T-helper 2 cell treated with Interferon-gamma antibody and Interleukin-4, amounts not matched to agents 5 μg/mL and 100 μg/mL, for 36 hours (primary cell): ENCODE measurements at regions not wholly inside any gene's neighbourhood (a gene's known extent, or its start where the extent isn't known, plus 50 kb on each side); places are given as distances from the start of the nearest gene placed in this dataset.
A peak's percentile ranks its signal among the peaks of the same experiment; 100 is the strongest.

Source experiments
- DNase-seq: peaks from one replicate; pipeline ENCODE4 v3.0.0; 2021; ENCODE audit warnings: low spot score
- H3K27ac Mint-ChIP-seq: one replicate; pipeline ENCODE4 v1.8.0; 2021; ENCODE audit warnings: mild to moderate bottlenecking, mixed read lengths
- H3K27me3 Mint-ChIP-seq: one replicate; pipeline ENCODE4 v1.8.0; 2021; ENCODE audit warnings: low read depth, mixed read lengths
- H3K36me3 Mint-ChIP-seq: one replicate; pipeline ENCODE4 v1.8.0; 2021; ENCODE audit warnings: low read depth, mixed read lengths
- H3K4me1 Mint-ChIP-seq: one replicate; pipeline ENCODE4 v1.8.0; 2021; ENCODE audit warnings: low read depth, mixed read lengths
- H3K4me3 Mint-ChIP-seq: one replicate; pipeline ENCODE4 v1.8.0; 2022; ENCODE audit warnings: mild to moderate bottlenecking, moderate library complexity, mixed read lengths
- H3K9me3 Mint-ChIP-seq: one replicate; pipeline ENCODE4 v1.8.0; 2021; ENCODE audit warnings: mixed read lengths

DNA sequence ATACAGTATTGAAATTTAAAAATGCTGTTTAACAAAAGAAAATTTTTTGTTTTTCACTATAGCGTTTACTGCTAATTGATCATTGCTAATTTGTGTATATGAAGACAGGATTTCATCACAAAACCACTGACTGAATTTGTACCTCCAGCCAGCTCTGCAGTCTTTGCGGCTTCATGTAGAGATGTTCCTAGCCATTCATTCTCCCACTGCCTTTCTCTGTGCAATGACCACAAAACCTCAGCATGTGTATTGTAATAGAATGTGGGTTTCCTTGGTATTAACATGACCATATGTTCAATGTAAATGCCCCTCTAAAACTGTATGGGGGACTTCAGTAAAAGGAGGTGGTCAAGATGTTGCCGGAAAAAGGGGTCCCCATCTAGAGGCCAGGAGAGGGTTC lies 81.1 kb upstream of the STEAP1B start:
- Mint-ChIP-seq H3K27ac (no peak overlapping the region), H3K27me3 (peaks cover 66% of the 10 kb centered on the region), H3K4me3 (no peak overlapping the region), H3K4me1 (peaks cover 6% of the 10 kb centered on the region), H3K9me3 (no peaks in the 10 kb centered on the region), H3K36me3 (no peaks in the 10 kb centered on the region)
- no peak for DNase-seq

DNA sequence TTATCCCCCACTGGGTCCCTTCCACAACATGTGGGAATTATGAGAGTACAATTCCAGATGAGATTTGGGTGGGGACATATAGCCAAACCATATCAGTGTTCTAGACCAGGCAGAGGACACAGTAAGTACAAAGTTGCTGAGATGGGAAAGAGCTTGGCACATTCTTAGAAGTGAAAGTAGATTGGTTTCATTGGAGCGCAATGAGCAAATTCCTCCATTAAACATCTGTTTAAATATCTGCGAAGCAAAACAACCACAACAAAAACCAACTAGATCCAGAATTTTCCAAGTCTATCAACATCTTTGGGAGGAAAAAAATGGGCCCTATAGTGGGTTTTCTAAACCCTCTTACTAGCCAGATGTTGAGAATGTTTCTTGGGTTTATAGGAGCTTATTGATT lies 80.0 kb upstream of the STEAP1B start:
- DNase-seq = no peak
- H3K4me1 Mint-ChIP-seq = peaks cover 6% of the 10 kb centered on the region
- no peaks in the 10 kb centered on the region for H3K36me3 Mint-ChIP-seq
- H3K27me3 Mint-ChIP-seq = peaks cover 70% of the 10 kb centered on the region
- H3K4me3 Mint-ChIP-seq = no peak overlapping the region
- no peaks in the 10 kb centered on the region for H3K9me3 Mint-ChIP-seq
- no peak overlapping the region for H3K27ac Mint-ChIP-seq

DNA sequence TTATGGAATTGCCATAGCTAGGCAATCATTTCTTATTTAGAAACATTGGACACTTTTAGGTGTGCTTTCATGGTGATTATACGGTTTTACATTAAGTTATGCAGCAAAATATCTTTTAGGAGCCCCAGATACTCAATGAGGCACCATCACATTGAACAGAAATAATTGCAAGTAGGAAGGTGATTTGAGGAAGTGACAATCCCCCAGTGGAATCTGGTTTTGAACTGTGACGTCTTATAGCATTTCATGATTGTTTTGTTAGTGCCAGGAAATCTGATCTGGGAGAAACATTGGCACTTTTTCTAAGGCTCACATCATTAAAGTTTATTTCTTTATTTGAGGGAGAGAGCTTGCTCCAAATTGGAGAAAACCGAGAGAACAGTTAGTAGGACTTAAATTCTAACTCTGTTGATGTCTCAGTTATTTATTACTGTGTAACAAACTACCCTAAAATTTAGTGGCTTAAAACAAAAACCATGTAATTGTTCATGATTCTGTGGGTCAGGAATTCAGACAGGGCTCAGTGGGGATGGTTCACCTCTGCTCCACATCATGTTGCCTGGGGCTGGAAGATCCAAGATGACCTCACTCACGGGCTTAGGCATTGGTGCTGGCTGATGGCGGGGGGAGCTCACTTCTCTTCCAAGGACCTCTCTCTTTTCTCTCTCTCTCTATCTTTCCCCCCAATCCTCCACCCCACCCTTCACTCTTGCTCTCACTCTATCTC lies 78.2 kb upstream of the STEAP1B start:
- DNase-seq = no peak
- Mint-ChIP-seq H3K4me3 (no peak overlapping the region), H3K9me3 (no peaks in the 10 kb centered on the region), H3K27me3 (peaks cover 62% of the 10 kb centered on the region), H3K4me1 (peaks cover 4% of the 10 kb centered on the region), H3K27ac (no peak overlapping the region), H3K36me3 (no peaks in the 10 kb centered on the region)

DNA sequence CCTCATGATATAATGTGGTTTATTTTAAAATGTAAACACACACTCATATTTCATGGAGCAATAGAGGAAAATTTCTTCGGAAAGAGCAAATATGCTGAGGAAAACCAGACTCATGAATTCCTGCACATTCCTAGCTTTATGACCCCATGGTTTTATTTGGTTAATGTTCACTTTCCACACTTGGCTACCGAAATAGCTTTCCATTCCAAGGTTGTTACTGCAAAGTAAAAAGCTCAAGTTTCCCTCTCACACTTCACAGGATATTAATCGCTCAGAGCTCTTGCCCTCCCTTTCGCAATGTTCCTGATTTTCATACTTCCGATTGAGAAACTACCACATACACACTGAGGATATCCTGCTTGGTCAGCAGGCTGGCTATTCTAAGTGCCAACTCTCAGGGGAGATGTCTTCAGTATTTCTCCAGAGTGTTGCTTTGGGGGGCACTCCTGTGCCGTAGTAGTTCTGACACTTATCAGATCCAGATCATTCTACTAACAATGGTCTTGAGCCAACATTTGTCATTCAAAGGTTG lies 77.5 kb upstream of the STEAP1B start:
- Mint-ChIP-seq H3K36me3 (no peaks in the 10 kb centered on the region), H3K4me1 (peaks cover 4% of the 10 kb centered on the region), H3K27me3 (peaks cover 62% of the 10 kb centered on the region), H3K9me3 (no peaks in the 10 kb centered on the region), H3K27ac (no peak overlapping the region), H3K4me3 (no peak overlapping the region)
- DNase-seq = no peak

DNA sequence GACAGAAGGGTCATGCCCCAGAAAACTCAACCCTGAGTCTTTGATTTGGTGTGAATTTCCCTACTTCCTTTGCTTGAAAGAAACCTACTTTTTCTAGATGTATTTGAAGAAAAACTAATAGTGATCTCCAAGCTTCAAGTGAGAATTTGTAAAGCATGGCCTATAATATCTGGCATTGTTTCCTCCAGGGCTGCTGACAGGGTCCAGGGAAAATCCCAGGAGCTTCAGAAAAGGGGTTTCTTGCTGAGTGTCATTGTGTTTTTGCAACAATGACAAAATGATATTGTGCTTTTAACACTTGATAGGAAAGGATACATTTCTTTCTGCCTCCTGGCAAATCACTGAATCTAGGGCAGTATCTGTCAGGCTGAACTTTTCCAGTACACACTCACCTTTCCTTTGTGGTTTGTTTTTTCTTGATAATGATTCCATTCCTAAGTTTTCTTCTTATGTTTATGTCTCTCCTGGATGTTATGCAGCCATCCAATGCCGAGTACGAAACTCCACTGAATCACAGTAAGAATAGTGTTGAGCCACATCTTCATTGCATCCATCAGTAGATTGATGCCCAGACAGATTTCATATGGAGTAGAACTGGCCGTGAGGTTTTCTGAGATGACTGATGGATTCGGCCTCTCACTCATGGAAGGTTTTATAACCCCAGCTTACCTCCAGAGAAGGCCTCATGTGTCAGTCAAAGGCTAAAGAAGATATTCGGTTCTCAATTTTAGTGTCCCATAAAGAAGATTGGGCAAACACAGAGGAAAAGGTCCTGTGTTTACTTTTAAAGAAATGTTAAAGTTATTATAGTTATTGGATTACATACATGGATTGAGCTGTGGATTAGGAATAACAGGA lies 76.9 kb upstream of the STEAP1B start:
- H3K27me3 Mint-ChIP-seq = peaks cover 60% of the 10 kb centered on the region
- H3K4me1 Mint-ChIP-seq = peaks cover 4% of the 10 kb centered on the region
- H3K36me3 Mint-ChIP-seq = no peaks in the 10 kb centered on the region
- no peaks in the 10 kb centered on the region for H3K9me3 Mint-ChIP-seq
- DNase-seq = no peak
- H3K27ac Mint-ChIP-seq = no peak overlapping the region
- no peak overlapping the region for H3K4me3 Mint-ChIP-seq

DNA sequence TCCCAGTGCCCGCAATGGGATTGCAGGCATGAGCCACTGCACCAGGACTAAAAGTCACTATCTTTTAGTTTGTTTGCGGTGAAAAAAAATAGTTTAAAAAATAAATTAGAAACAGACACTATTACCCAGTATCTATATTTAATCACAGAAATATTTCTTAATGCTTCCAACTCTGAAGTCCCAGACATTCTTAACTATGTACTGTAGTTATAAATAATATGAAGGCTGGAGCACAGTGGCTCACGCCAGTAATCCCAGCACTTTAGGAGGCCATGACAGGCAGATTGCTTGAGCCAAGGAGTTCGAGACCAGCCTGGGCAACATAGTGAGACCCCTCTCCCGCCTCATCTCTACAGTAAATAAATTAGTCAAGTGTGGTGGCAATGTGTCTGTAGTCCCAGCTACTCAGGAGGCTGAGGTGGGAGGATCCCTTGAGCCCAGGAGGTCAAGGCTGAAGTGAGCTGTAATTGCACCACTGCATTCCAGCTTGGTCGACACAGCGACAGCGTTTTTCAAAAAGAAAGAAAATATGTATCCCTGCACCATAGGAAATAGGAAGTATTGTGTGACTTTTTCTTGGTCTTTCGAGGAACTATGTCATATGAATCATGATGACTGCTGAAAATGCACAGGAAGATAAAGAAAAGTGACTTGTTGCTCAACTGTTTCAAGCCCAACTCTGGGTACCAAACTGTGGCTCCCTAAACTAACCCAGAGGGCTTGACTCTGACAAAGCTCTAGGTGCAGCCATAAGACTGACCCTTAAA lies 74.9 kb upstream of the STEAP1B start:
- no peak overlapping the region for H3K27ac Mint-ChIP-seq
- DNase-seq = no peak
- peaks cover 65% of the 10 kb centered on the region for H3K27me3 Mint-ChIP-seq
- H3K9me3 Mint-ChIP-seq = no peaks in the 10 kb centered on the region
- H3K4me1 Mint-ChIP-seq = peaks cover 1% of the 10 kb centered on the region
- no peaks in the 10 kb centered on the region for H3K36me3 Mint-ChIP-seq
- no peak overlapping the region for H3K4me3 Mint-ChIP-seq

DNA sequence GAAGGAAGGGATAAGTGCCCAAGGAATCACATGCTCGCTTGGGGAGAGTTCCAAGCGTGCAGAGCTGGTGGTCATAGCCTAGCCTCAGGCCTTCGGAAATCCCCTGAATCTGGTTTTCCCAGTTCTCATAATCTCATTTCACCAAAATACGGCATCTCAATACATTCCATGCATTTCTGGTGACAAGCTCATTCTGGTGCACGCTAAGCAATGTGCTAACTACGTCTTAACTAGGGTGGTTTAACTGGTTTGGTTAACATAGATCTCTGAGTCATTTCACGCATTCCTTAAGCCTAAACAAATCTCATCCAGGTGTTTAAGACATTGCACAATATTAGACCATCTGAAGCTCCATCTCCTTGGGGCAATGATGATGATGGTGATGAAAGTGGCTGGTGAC lies 72.9 kb upstream of the STEAP1B start:
- Mint-ChIP-seq H3K27ac (no peak overlapping the region), H3K36me3 (no peaks in the 10 kb centered on the region), H3K4me1 (peaks cover 13% of the 10 kb centered on the region), H3K9me3 (no peaks in the 10 kb centered on the region), H3K4me3 (no peak overlapping the region), H3K27me3 (peaks cover 67% of the 10 kb centered on the region)
- DNase-seq = no peak

DNA sequence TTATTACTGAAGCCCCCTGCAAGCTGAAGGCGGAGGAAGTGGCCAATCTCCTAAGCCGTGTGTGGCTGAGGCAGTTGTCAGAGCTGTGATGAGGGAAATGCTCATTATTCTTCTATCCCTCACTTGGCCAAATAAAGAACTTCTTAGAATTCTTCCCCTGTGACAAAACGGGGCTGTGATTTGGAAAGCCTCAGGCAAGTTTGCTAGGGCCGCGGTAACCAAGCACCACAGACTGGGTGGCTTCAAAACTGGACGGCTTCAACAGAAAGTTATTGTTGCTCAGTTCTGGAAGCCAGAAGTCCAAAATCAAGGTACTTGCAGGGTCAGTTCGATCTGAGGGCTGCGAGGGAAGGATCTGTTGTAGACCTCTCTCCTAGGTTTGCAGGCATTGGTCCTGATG lies 72.3 kb upstream of the STEAP1B start:
- Mint-ChIP-seq H3K27me3 (peaks cover 68% of the 10 kb centered on the region), H3K4me3 (no peak overlapping the region), H3K9me3 (no peaks in the 10 kb centered on the region), H3K27ac (no peak overlapping the region), H3K36me3 (no peaks in the 10 kb centered on the region), H3K4me1 (peaks cover 15% of the 10 kb centered on the region)
- DNase-seq = no peak

DNA sequence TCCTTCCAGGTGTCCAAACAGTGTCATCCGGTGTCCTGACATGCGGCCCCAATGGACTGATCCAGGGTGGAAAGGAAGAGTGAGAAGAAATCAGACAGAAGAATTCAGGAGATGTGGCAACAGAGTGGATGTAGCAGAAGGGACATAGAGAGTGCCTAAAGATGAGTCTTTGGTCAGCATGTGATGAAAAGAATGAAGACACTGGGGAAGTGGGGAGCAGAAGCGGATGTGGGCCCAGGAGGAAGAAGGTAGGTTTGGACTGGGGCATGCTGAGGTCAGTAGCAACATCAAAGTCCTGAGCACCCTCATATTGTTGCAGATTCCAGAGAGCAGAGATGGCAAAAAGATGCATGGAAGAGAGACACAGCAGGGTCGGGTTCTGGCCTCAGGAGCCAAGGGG lies 71.8 kb upstream of the STEAP1B start:
- no peaks in the 10 kb centered on the region for H3K9me3 Mint-ChIP-seq
- H3K27me3 Mint-ChIP-seq = peaks cover 68% of the 10 kb centered on the region
- H3K4me3 Mint-ChIP-seq = no peak overlapping the region
- H3K4me1 Mint-ChIP-seq = peaks cover 15% of the 10 kb centered on the region
- H3K27ac Mint-ChIP-seq = no peak overlapping the region
- no peaks in the 10 kb centered on the region for H3K36me3 Mint-ChIP-seq
- no peak for DNase-seq

DNA sequence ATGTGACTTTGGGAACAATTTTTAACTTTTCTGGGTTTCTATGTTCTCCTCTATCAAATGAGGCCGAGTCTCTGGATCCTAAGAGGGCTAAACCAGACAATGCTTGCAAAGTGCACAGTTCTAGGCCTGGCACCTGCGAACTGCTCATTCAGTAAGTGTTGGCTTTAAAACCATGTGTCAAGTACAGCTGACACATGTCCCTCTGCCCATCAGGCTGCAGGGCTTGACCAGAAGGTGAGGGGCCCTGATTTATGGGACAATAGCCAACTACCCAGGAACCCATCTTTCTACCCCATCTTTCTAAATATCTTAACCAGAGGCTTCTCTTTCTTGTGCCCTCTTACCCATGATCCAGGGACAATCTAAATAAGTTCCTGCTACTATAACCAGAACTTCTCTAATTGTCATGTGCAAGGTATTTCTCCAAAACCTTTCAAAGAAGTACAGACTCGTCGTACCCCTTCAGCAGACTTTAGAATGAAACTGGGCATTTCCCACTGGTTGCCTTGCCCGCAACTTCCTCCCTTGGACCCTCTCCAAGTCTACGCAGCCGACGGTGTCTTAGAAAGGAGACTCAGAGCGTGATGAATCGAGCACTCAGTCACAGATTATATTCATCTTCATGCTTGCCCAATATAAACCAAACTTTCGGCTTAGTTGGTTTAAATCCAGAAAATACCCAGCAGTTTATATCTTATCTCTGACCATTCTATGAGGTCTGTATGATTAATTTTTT lies 69.8 kb upstream of the STEAP1B start:
- Mint-ChIP-seq H3K4me1 (peaks cover 31% of the 10 kb centered on the region), H3K27me3 (peaks cover 71% of the 10 kb centered on the region), H3K4me3 (no peak overlapping the region), H3K36me3 (no peaks in the 10 kb centered on the region), H3K9me3 (no peaks in the 10 kb centered on the region), H3K27ac (no peak overlapping the region)
- DNase-seq = no peak

DNA sequence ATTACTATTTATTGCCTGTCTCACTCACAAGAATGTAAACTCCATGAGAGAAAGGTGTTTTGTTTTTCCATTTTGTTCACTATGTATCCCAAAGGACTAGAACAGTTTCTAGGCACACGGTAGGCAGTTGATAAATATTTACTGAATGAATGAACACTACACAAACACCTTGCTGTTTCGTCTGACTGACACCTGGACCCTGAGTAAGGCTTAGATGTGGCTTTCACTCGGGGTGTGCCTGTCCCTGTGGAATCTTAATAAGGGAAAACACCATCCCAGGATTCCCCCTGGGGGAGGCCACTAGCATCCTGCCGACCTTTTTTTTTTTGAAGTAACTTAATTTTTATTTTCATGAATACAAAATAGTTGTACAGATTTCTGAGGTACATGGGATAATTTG lies 66.6 kb upstream of the STEAP1B start:
- Mint-ChIP-seq H3K27me3 (peaks cover 65% of the 10 kb centered on the region), H3K36me3 (no peaks in the 10 kb centered on the region), H3K4me3 (no peak overlapping the region), H3K4me1 (peaks cover 59% of the 10 kb centered on the region), H3K9me3 (no peaks in the 10 kb centered on the region), H3K27ac (no peak overlapping the region)
- no peak for DNase-seq

DNA sequence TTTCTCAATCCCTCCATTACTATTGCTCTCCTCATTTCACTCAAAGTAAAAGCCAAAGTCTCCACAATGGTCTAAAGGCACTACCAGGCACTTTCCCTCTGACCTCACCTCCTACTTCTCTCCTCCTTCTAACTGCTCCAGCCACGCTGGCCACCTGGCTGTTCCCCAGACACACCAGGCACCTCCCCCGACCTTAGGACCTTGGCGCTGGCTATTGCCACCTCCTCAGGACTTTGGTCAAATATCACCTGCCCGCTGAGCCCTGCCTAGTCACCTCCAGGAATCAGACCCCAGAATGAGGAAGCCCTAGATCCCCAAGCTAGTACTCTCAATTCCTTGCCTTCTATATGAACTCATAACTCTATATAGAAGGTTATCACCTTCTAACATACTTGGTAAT lies 66.2 kb upstream of the STEAP1B start:
- Mint-ChIP-seq H3K4me1 (peaks cover 61% of the 10 kb centered on the region), H3K27me3 (peaks cover 66% of the 10 kb centered on the region), H3K36me3 (no peaks in the 10 kb centered on the region), H3K9me3 (no peaks in the 10 kb centered on the region), H3K27ac (peak overlapping the region; percentile 17), H3K4me3 (peak overlapping the region; percentile 74)
- DNase-seq = no peak

DNA sequence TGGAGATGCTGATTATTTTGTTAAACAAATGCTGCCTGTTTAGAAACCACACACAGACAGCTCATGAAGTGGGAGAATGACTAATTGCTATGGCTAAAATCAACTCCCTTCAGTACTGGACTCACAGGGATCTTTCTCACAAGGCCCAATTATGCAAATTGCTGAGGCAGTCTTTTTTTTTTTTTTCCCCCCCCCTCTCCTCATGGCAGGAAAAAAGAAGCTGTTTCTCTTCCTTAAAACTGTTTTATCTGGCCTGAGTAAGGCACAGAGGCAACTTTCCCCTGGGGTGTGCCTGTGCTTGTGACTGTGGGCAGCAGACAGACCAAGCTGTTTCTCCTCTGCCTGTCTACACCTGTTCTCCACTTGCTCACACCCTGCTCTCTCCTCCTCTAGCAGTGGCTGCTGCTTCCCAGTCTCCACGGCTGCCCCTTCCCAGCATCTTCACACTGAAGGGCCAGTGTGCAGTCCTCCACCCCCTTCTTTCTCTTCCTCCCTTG lies 65.4 kb upstream of the STEAP1B start:
- Mint-ChIP-seq H3K36me3 (no peaks in the 10 kb centered on the region), H3K9me3 (no peaks in the 10 kb centered on the region), H3K27me3 (peaks cover 58% of the 10 kb centered on the region), H3K27ac (peak overlapping the region; percentile 48), H3K4me3 (peak overlapping the region; percentile 74), H3K4me1 (peaks cover 61% of the 10 kb centered on the region)
- no peak for DNase-seq
